Fibroblast of lung (primary cell): ENCODE measurements at regions not wholly inside any gene's neighbourhood (a gene's known extent, or its start where the extent isn't known, plus 50 kb on each side); places are given as distances from the start of the nearest gene placed in this dataset.

Source experiments
- CTCF ChIP-seq, 2 donors: IDR thresholded peaks in 1 of 2; conservative IDR thresholded peaks in 1 of 2; 1 replicate in 1 of 2; 2 replicates in 1 of 2; pipeline ENCODE4 v1.5.1; 2011 to 2012; ENCODE audit warnings: low read length in 2 of 2, control low read depth in 1 of 2, inconsistent platforms in 1 of 2, low read depth in 1 of 2, mild to moderate bottlenecking in 1 of 2
- EZH2 ChIP-seq: IDR thresholded peaks from 2 replicates; pipeline ENCODE4 v1.5.1; 2012; ENCODE audit warnings: low read length, control low read depth, mild to moderate bottlenecking; ENCODE audit errors: missing control alignments

- TF ChIP-seq CTCF (conservative IDR thresholded peaks at IDR 0.05 in 1 of 2, IDR thresholded peaks at IDR 0.05 in 1 of 2; ENCODE audit: low read depth in 1 of 2, low read length in 2 of 2) (no peak), EZH2 (no peak)
These were observed 208.6 kb upstream of the GALNT17 start for GRCh38 chr7:70923181-70923845.
